Activated T-helper 1 cell treated with anti-CD3 and anti-CD28 coated beads, Interleukin-2, amount 50 U/mL, for 16 hours (primary cell): ENCODE measurements at regions not wholly inside any gene's neighbourhood (a gene's known extent, or its start where the extent isn't known, plus 50 kb on each side); places are given as distances from the start of the nearest gene placed in this dataset.
"Not testable (repeated sequence)": the region's sequence is repeated elsewhere in the genome, so short reads cannot be mapped to it uniquely, and the experiment has no call there.

ENCODE experiments used
- DNase-seq, 2 donors: peaks; one replicate each; pipeline ENCODE4 v3.0.0-alpha.2; 2020; ENCODE audit warnings: low read depth in 1 of 2, low spot score in 1 of 2

DNA sequence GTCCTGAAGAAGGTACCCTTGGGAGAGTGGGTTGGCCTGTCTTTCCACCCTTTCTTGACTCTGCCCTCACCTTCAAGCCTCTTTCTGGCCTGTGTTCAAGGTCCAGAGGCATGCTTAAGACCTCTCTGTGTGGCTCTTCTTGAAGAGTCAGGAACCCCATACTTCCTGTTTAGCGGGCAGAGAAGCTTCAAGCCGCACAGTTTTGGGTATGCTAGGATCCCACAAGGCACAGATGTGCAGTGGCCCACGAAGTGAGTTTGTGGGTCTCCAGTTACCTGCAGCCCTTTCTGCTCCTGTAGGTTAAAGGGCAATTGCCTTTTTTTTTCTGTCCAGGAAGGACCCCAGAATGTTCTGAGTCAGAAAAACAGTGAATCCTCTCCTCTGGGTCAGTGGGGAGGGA, 87.4 kb upstream of the FCGR1A start:
- DNase-seq: not testable (repeated sequence)

GRCh38 chr1:149700220-149700619, 82.3 kb upstream of the FCGR1A start:
- not testable (repeated sequence) for DNase-seq

DNA sequence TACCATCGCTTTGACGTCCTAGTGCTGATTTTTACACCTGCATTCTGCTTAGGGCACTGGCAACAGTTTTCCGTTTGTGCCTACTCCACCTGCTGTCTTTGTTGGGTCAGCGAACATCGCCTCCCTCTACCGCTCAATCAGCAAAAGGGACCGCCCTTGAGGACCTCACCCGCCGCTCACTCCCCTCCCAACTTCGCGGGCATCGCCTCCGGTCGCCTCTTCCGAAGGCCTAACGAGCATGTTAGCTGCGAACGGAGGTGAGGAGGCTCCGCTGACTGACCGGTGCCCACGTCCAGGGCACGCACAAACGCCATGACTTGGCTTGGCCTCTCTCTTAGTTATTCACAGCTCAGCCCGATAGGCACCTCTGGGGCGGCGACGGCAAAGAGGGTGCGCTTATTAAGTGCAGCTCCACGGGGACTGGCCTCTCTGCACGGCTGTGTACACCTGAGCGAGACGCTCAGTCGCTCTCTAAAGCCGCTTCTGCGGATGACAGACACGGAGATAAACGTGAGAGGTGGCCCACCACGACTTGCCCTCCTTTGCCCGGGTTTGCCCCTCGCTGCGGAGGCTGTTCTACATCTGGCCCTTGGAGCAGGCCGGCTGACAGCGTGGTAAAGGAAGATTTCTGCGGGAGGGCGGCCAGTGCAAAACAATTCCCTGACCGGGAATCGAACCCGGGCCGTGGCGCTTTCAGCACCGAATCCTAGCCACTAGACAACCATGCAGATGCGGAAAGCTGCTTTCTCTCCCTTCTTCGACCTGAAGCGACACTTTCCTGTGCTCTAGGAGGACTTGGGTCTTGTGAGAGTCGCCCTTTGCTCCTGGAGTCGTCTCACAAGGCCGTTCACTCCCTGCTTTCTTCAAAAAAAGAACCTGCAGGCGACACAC, 81.6 kb upstream of the FCGR1A start:
- not testable (repeated sequence) for DNase-seq

GRCh38 chr1:149708192-149708853, 74.2 kb upstream of the FCGR1A start:
- peak in 1 of 2 donors; percentile 47 for DNase-seq

GRCh38 chr1:149711651-149712050, 70.8 kb upstream of the FCGR1A start:
- not testable (repeated sequence) for DNase-seq

GRCh38 chr1:149712154-149712927, 70.2 kb upstream of the FCGR1A start:
- DNase-seq: peak in 1 of 2 donors; percentile 15

DNA sequence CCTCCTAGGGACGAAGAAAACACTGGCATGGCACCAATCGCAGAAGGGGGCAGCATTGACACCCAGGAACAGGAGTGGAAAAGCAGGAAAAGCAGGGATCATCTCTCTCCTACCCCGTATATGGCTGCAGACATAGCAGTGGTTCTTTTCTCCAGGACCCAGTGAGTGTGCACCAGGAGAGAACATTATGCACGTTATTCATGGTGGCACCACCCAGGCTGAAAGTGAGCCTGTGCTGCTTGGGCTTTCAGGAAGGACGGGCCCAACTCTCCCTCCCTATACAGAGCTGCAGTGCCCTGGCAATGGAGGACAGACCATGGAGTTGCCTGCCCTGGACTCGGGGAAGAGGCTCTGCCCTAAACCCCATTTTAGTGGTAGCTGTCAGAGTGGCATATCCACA, 69.0 kb upstream of the FCGR1A start:
- DNase-seq: not testable (repeated sequence)

GRCh38 chr1:149713952-149714351, 68.5 kb upstream of the FCGR1A start:
- not testable (repeated sequence) for DNase-seq

DNA sequence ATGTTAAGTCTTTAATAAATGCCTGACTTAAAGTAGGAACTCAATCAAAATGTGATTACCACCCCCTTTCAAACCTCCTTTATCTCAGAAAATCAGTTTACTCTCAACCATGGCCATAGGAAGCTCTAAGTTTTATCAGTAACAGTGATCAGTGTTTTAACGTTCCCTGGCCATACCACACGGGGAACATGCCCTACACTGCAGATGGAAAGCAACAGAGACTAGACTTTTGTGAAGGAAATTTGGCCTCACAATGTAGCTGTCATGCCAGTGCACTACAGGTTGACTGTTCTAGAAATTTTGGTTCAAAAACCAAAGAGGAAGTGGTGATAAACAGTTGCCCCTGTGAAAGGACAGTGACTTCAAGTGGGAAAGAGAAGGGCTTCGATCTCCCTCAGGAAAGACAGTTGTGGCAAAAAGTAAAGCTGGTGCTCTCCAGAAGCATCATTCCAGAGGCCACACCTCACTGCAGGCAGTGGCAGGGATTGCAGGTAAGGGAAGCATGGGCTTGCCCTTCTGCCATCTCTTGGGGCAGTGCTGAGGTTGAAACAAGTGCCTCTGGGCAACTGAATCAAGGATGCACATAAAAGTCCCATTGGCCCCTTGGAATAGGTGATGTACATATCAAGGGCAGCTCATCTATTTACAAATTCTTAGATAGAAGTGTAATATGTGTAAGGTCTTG, 57.7 kb upstream of the FCGR1A start:
- DNase-seq: not testable (repeated sequence)

- DNase-seq: not testable (repeated sequence)
These were observed 55.8 kb upstream of the FCGR1A start for GRCh38 chr1:149726688-149727087.

DNA sequence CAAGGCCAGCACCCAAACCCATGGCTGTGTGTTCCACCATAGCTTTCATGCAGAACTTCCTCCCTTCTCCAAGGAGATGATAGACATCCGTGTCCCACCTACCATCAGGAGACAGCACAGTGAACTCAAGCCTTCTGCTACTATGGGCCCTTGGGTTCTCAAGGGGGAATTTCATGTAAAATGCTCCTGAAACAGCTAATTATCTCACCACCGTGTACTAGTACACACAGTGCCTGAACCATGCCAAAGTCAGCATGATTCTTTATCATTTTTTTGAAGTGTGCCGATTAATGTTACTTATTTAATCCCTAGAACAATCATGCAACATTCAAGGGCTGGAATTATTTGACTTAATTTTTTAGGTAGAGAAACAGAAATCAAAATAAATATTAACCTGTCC, 53.9 kb upstream of the FCGR1A start:
- not testable (repeated sequence) for DNase-seq
